22Rv1 (cell line): ENCODE measurements at regions not wholly inside any gene's neighbourhood (a gene's known extent, or its start where the extent isn't known, plus 50 kb on each side); places are given as distances from the start of the nearest gene placed in this dataset.

Source experiments
- H3K27ac ChIP-seq: fragments of 450-650 bp; 2 replicates; pipeline ENCODE4 v1.5.1; 2017
- ZFX ChIP-seq: fragments of 450-650 bp; IDR thresholded peaks from 2 replicates; pipeline ENCODE4 v1.6.1; 2017; ENCODE audit warnings: antibody characterized with exemption, borderline replicate concordance
- TF ChIP-seq, protein P1 (sequence below): fragments of 450-650 bp; IDR thresholded peaks from 2 replicates; pipeline ENCODE4 v1.5.1; 2017; ENCODE audit warnings: mild to moderate bottlenecking

DNA sequence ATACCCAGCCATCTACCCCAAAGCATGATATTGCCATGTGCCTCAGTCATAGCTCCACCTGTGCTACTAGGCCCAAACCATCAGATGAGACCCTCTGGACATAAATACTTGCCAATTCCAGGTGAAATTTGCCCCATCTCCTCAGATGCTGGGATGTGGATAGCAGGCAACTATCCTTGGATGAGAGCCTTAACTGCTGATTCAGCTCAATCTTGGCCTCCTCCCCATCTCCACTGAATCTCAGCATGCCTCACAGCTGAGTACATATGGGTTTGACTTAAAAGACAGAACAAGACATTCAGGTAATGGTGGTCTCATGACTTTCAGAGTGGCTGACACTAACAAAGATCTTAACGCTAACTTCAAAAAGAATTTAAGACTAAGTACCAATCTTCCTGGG lies 50.8 kb upstream of the KLHL13 start:
- no peak overlapping the region for H3K27ac ChIP-seq
- TF ChIP-seq ZFX = no peak
- TF ChIP-seq, protein P1, sequence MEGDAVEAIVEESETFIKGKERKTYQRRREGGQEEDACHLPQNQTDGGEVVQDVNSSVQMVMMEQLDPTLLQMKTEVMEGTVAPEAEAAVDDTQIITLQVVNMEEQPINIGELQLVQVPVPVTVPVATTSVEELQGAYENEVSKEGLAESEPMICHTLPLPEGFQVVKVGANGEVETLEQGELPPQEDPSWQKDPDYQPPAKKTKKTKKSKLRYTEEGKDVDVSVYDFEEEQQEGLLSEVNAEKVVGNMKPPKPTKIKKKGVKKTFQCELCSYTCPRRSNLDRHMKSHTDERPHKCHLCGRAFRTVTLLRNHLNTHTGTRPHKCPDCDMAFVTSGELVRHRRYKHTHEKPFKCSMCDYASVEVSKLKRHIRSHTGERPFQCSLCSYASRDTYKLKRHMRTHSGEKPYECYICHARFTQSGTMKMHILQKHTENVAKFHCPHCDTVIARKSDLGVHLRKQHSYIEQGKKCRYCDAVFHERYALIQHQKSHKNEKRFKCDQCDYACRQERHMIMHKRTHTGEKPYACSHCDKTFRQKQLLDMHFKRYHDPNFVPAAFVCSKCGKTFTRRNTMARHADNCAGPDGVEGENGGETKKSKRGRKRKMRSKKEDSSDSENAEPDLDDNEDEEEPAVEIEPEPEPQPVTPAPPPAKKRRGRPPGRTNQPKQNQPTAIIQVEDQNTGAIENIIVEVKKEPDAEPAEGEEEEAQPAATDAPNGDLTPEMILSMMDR = no peak

DNA sequence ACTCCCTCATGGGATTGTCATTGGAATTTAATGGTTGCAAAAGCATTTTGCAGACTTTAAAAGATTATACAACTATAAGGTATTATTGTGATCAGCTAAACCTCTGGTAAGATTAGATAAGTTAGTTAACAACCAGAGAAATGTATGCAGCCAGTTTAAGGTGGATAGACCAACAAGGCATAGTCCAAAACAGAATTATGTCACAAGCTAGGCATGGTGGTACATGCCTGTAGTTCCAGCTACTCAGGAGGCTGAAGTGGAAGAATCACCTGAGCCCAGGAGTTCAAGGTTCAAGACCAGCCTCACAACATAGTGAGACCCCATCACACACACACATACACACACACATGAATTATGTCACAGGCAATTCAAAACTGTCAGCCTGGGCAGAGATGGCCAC lies 54.7 kb upstream of the KLHL13 start:
- TF ChIP-seq ZFX = no peak
- TF ChIP-seq, protein P1 = no peak
- no peak overlapping the region for H3K27ac ChIP-seq

DNA sequence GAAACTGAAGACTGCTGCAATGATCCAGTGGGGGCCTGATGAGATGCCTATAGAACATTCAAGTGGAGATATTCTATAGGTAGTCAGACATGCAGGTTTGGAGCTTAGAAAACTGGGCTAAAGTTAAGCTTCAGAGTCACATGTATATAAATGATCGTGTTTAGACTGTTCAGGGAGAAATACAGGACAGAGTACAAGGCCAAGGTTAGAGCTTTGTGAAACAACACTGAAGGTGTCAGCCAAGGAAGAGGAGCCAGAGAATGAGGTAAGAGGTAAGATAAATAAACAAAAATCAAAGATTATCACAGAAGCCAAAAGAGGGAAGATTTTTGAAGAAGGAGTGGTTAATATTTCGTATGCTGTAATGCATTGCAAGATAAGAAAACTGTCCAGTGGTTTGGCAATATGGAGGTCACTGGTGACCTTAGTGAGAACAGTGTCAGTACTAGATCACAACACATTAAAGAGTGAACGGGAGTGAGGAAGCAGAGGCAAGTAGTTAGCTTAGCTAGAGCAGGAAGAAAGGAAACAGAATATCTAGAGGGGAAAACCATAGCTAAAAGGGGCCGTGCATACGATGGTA lies 58.0 kb upstream of the KLHL13 start:
- no peak overlapping the region for H3K27ac ChIP-seq
- no peak for TF ChIP-seq ZFX
- TF ChIP-seq, protein P1 = no peak

DNA sequence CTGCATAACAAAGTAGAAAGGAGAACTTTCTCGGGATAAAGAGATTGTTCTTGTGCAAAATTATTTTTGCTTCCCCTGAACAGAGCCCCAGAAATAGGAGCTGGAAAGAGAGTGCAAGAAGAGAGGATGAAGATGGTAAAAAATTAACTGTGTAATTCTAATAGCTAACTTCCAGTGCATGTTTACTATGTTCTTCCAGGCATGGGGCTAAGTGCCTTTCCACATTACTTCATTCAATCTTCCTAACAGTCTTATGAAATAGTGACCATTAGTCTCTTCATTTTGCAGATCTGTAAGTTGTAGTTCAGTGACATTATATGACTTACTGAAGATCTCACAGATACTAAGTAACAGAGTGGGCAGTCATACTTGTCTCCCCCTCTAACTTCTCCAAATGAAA lies 61.1 kb upstream of the KLHL13 start:
- H3K27ac ChIP-seq = no peak overlapping the region
- TF ChIP-seq ZFX = no peak
- TF ChIP-seq, protein P1 = no peak

DNA sequence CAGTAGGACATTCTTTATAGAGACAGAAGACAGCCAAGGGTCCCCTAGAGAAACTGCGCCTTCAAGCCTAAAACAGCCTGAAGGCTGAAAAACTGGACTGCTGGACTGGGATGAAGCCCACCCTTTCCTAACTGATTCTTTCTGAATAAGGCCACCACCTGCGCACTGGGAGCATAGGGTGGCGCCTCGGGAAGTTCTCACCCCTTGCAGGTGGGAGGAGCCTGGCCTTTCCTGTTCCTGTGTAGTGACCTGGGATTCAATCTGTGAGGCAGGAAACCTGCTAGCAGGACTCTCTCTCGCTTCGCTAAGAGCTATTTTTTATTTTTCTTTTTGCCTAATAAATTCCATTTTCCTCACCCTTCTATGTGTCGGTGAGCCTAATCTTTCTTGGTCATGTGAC lies 61.8 kb upstream of the KLHL13 start:
- H3K27ac ChIP-seq = no peak overlapping the region
- TF ChIP-seq, protein P1 = no peak
- no peak for TF ChIP-seq ZFX

DNA sequence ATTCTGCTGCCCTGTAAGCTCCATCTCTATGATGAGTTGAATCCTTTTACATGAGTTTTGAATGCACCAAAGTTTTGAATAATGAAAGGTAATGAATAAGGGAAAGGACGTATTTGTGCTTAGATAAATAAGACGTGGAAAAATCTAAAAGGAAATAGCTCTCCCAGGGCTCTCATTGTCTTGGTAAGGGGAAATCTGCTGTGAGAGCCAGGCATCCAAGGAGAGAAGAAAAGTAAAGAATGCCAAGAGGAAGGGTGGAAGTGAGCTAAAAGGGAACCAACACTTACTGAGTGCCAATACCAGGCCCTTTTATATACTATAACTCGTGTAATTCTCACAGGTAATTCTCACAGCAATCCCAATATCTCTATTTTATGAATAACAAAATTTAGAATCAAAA lies 62.6 kb upstream of the KLHL13 start:
- TF ChIP-seq, protein P1 = no peak
- no peak for TF ChIP-seq ZFX
- no peak overlapping the region for H3K27ac ChIP-seq

DNA sequence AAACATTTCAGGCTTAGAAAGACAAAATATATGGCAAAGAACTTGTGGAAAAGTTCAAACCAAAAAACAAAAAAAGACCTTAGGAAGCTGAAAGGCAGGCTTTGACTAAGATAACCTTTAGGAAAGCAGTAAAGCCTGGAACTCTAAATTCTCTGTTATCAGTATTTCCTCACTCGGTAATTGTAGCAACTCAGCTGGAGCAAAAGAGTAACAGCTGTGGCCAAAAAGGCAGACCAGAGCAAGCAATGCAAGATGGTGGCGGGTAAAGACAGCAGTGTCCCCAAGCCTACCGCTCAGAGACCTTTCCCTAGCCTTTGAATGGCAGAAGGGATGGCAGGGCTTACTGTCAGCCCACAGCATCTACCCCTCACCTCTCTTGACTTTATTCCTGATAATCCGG lies 63.1 kb upstream of the KLHL13 start:
- no peak overlapping the region for H3K27ac ChIP-seq
- TF ChIP-seq ZFX = no peak
- TF ChIP-seq, protein P1 = no peak
